A673 (cell line): ENCODE measurements at regions not wholly inside any gene's neighbourhood (a gene's known extent, or its start where the extent isn't known, plus 50 kb on each side); places are given as distances from the start of the nearest gene placed in this dataset.

Source experiments
- CTCF ChIP-seq: fragments of 300-800, 200-600 bp; sonication (generic); conservative IDR thresholded peaks from 2 replicates; pipeline ENCODE4 v1.5.1; 2017; ENCODE audit warnings: low read depth, mild to moderate bottlenecking, antibody characterized with exemption, low read length, moderate library complexity, mixed read lengths
- EZH2 ChIP-seq: fragments of 200-600 bp; sonication (generic); IDR thresholded peaks from 2 replicates; pipeline ENCODE4 v1.6.1; 2017; ENCODE audit warnings: borderline replicate concordance, low read depth, mild to moderate bottlenecking, mixed read lengths, antibody characterized with exemption, low read length; ENCODE audit not compliant: poor library complexity, severe bottlenecking

- TF ChIP-seq CTCF, result no peak
- no peak for TF ChIP-seq EZH2
Measured at GRCh38 chr18:68456985-68457384, 257.9 kb downstream of the TMX3 start.
